Erythroblast (primary cell): ENCODE measurements at regions not wholly inside any gene's neighbourhood (a gene's known extent, or its start where the extent isn't known, plus 50 kb on each side); places are given as distances from the start of the nearest gene placed in this dataset.

Source experiments
- GATA1 ChIP-seq: IDR thresholded peaks from 2 replicates; pipeline ENCODE4 v1.6.1; 2011; ENCODE audit warnings: low read depth, mild to moderate bottlenecking, control low read depth, low read length, moderate library complexity
- POLR2A ChIP-seq: IDR thresholded peaks from 2 replicates; pipeline ENCODE4 v1.6.1; 2011; ENCODE audit warnings: mild to moderate bottlenecking, low read length

DNA sequence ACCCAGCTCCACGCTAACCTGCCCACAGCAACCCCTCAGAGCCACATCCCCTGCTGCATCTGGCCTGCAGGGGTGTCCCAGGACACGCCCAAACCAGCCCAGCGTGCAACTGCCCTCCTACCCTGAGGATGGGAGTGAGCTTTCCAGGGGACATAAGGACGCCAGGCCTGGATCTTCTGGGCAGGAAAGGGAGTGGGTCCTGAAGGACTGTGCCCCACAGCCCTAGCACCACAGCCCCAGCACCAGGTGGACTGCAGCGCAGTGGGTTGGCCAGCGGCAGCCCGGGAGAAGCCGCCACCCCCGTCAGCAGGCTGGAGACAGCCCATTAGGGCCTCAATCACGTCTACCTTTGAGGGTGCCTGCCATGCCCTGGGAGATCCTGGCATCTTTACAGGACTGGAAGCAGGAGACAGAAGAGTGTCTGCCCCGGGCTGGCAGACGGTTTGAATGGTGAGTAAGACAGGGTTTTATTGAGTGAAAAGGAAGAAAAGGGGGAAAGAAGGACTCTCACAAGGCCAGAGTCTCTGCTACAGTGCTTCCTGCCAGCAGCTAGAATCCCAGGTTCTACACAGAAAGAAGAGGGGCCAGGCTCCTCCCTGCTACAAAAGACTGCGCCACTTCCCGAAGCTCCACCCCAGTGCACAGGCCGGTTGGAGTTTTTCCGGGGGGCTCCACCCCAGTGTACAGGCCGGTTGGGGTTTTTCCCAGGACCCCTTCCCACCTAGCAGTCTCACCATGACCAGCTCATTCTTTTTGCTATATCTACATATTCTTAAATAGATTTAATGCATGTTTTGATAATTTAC lies 69.8 kb upstream of the KCTD7 start:
- no peak for TF ChIP-seq POLR2A
- no peak for TF ChIP-seq GATA1
